IMR-90 (cell line): ENCODE measurements at regions not wholly inside any gene's neighbourhood (a gene's known extent, or its start where the extent isn't known, plus 50 kb on each side); places are given as distances from the start of the nearest gene placed in this dataset.

ENCODE experiments used
- ATAC-seq: fragments of 200-7000 bp; cut with Tn5 transposase; 2 replicates; pipeline ENCODE4 v1.9.1; 2020; ENCODE audit warnings: low read depth, mild to moderate bottlenecking, moderate library complexity
- BruUV-seq: library from RNA; stranded (reverse); fragments of 400-500 nt; replicated peaks from 2 replicates; lab custom pipeline; 2021; lab: Mats Ljungman, UMichigan
- CTCF ChIA-PET: fragments of 300-600 bp; formaldehyde crosslinking; extraction: SDS; loops from one replicate; lab custom pipeline; 2021; ENCODE audit warnings: antibody characterized with exemption; lab: Yijun Ruan, JAX
- POLR2A ChIA-PET: fragments of 300-600 bp; sonication (Branson Sonifier 250); formaldehyde crosslinking; loops from one replicate; lab custom pipeline; 2022; ENCODE audit warnings: antibody characterized with exemption; ENCODE audit not compliant: unreplicated experiment; lab: Charles Lee
- DNase-seq: peaks from one replicate; pipeline ENCODE4 v3.0.0; 2013
- H2AFZ ChIP-seq: replicated peaks from 2 replicates; pipeline ENCODE3; 2013; ENCODE audit warnings: low read length, mild to moderate bottlenecking; ENCODE audit not compliant: poor library complexity
- H2AK5ac ChIP-seq: 2 replicates; pipeline ENCODE4 v1.6.1; 2013; ENCODE audit warnings: low read depth, low read length, inconsistent platforms
- H2AK9ac ChIP-seq: replicated peaks from 2 replicates; pipeline ENCODE3; 2013; ENCODE audit warnings: mild to moderate bottlenecking, low read depth, low read length, moderate library complexity; ENCODE audit not compliant: poor library complexity
- H2BK120ac ChIP-seq: 2 replicates; pipeline ENCODE4 v1.6.1; 2013; ENCODE audit warnings: low read depth, low read length, inconsistent platforms
- H2BK15ac ChIP-seq: 3 replicates; pipeline ENCODE4 v1.6.1; 2013; ENCODE audit warnings: low read depth, low read length, inconsistent platforms
- H2BK20ac ChIP-seq: 2 replicates; pipeline ENCODE4 v1.6.1; 2013; ENCODE audit warnings: low read depth, mild to moderate bottlenecking, inconsistent platforms, low read length, moderate library complexity
- H2BK5ac ChIP-seq: 2 replicates; pipeline ENCODE4 v1.6.1; 2013; ENCODE audit warnings: mild to moderate bottlenecking, low read depth, low read length, inconsistent platforms; ENCODE audit not compliant: poor library complexity, severe bottlenecking
- H3K14ac ChIP-seq: replicated peaks from 2 replicates; pipeline ENCODE4 v1.6.1; 2013; ENCODE audit warnings: low read depth, low read length, inconsistent platforms
- H3K18ac ChIP-seq: 2 replicates; pipeline ENCODE4 v1.6.1; 2013; ENCODE audit warnings: low read depth, low read length, control low read depth
- H3K23ac ChIP-seq: 2 replicates; pipeline ENCODE4 v1.6.1; 2013; ENCODE audit warnings: low read depth, low read length, inconsistent platforms
- H3K27ac ChIP-seq: 2 replicates; pipeline ENCODE4 v1.5.1; 2013; ENCODE audit warnings: mild to moderate bottlenecking, control low read depth, low read length; ENCODE audit not compliant: insufficient read depth
- H3K27me3 ChIP-seq: 2 replicates; pipeline ENCODE4 v1.6.1; 2013; ENCODE audit warnings: low read length; ENCODE audit not compliant: control insufficient read depth, insufficient read depth
- H3K36me3 ChIP-seq: 2 replicates; pipeline ENCODE4 v1.6.1; 2013; ENCODE audit warnings: low read length, mixed read lengths; ENCODE audit not compliant: control insufficient read depth, insufficient read depth
- H3K4ac ChIP-seq: 2 replicates; pipeline ENCODE4 v1.6.1; 2013; ENCODE audit warnings: low read depth, low read length, inconsistent platforms
- H3K4me1 ChIP-seq: 2 replicates; pipeline ENCODE4 v1.6.1; 2013; ENCODE audit warnings: low read length, mixed read lengths; ENCODE audit not compliant: control insufficient read depth, insufficient read depth
- H3K4me2 ChIP-seq: 2 replicates; pipeline ENCODE4 v1.6.1; 2013; ENCODE audit warnings: low read depth, mild to moderate bottlenecking, control low read depth, low read length, moderate library complexity
- H3K4me3 ChIP-seq: 2 replicates; pipeline ENCODE4 v1.5.1; 2013; ENCODE audit warnings: low read depth, mild to moderate bottlenecking, control low read depth, low read length, moderate library complexity; ENCODE audit not compliant: insufficient read depth
- H3K56ac ChIP-seq: 2 replicates; pipeline ENCODE4 v1.6.1; 2013; ENCODE audit warnings: low read length, inconsistent platforms; ENCODE audit not compliant: insufficient read depth; ENCODE audit errors: extremely low read depth
- H3K79me1 ChIP-seq, 2 experiments: 2 replicates each; pipeline ENCODE4 v1.6.1; 2013; ENCODE audit warnings: low read length in 2 of 2, inconsistent platforms in 1 of 2, low read depth in 1 of 2
- H3K9ac ChIP-seq: 2 replicates; pipeline ENCODE4 v1.6.1; 2013; ENCODE audit warnings: low read depth, low read length, control low read depth
- H3K9me1 ChIP-seq: 2 replicates; pipeline ENCODE4 v1.6.1; 2013; ENCODE audit warnings: low read length, inconsistent platforms; ENCODE audit not compliant: insufficient read depth
- H3K9me3 ChIP-seq: 2 replicates; pipeline ENCODE4 v1.6.1; 2013; ENCODE audit warnings: low read length; ENCODE audit not compliant: control insufficient read depth, insufficient read depth
- H4K20me1 ChIP-seq: 2 replicates; pipeline ENCODE4 v1.6.1; 2013; ENCODE audit warnings: low read length, inconsistent platforms; ENCODE audit not compliant: insufficient read depth
- H4K5ac ChIP-seq: 2 replicates; pipeline ENCODE4 v1.6.1; 2013; ENCODE audit warnings: mild to moderate bottlenecking, low read depth, low read length, control low read depth
- H4K8ac ChIP-seq, 2 experiments: 2 replicates each; pipeline ENCODE4 v1.6.1; 2013; ENCODE audit warnings: low read depth in 2 of 2, low read length in 2 of 2, control low read depth in 1 of 2, inconsistent platforms in 1 of 2
- H4K91ac ChIP-seq: 2 replicates; pipeline ENCODE4 v1.6.1; 2013; ENCODE audit warnings: low read depth, low read length, inconsistent platforms; ENCODE audit not compliant: insufficient read depth
- CEBPB ChIP-seq: IDR thresholded peaks from 2 replicates; pipeline ENCODE4 v1.6.1; 2012; ENCODE audit warnings: low read depth, low read length, improper control_type of control experiment
- MAZ ChIP-seq: IDR thresholded peaks from 2 replicates; pipeline ENCODE4 v1.6.1; 2012; ENCODE audit warnings: low read depth, mild to moderate bottlenecking, low read length, improper control_type of control experiment, moderate library complexity, borderline replicate concordance
- MXI1 ChIP-seq: IDR thresholded peaks from 2 replicates; pipeline ENCODE4 v1.6.1; 2012; ENCODE audit warnings: low read depth, mild to moderate bottlenecking, low read length, moderate library complexity, borderline replicate concordance
- POLR2A ChIP-seq: IDR thresholded peaks from 2 replicates; pipeline ENCODE4 v1.6.1; 2012; ENCODE audit warnings: mild to moderate bottlenecking, low read depth, low read length
- RAD21 ChIP-seq: IDR thresholded peaks from 2 replicates; pipeline ENCODE4 v1.6.1; 2012; ENCODE audit warnings: low read length, improper control_type of control experiment
- RCOR1 ChIP-seq: IDR thresholded peaks from 2 replicates; pipeline ENCODE4 v1.6.1; 2012; ENCODE audit warnings: mild to moderate bottlenecking, low read length, improper control_type of control experiment; ENCODE audit not compliant: insufficient replicate concordance
- dilution Hi-C: fragments of 300-500 bp; cut with HindIII; formaldehyde crosslinking; loops from one replicate; pipeline ENCODE4 v1.14.3; 2018; ENCODE audit warnings: low sequenced_read_pairs; ENCODE audit not compliant: unreplicated experiment
- in situ Hi-C: fragments of 300-500 bp; cut with MboI; formaldehyde crosslinking; loops from 3 replicates; pipeline ENCODE4 v1.14.3; 2019; ENCODE audit warnings: low sequenced_read_pairs, inconsistent platforms, mixed read lengths
- intact Hi-C: fragments of 100-400 bp; cut with micrococcal nuclease; formaldehyde crosslinking; loops from 2 replicates; pipeline ENCODE4 v1.10.0; 2022

DNA sequence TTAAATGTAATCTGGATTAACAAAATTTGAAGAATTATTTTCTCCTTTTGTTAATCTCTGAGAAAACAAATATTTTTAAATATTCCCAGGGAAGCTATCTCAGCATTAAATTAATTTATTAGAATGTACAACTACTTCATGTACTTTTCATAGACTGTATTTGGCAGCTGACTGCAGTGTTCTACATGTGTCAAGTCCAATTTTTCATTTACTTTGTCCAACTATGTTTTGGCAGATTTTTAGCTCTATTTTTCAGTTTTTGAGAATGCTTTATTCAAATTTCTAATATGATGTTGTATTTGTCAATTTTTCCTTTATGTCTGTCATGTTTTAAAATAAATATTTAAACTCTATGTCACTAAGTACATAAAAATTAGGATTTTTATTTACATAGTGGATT, 925.1 kb downstream of the OTOL1 start:
- Histone ChIP-seq H3K4me3 (no peak overlapping the region), H2BK20ac (no peak overlapping the region), H4K5ac (no peak overlapping the region), H3K4me2 (no peak overlapping the region), H3K56ac (no peak overlapping the region), H2AK9ac (no peak overlapping the region), H4K20me1 (no peaks in the 10 kb centered on the region), H3K36me3 (no peaks in the 10 kb centered on the region), H2AFZ (no peak overlapping the region), H3K79me1 (no peaks in the 10 kb centered on the region), H2BK5ac (no peak overlapping the region), H3K4me1 (no peaks in the 10 kb centered on the region), H3K27ac (no peak overlapping the region), H3K9me3 (no peaks in the 10 kb centered on the region), H3K18ac (no peak overlapping the region), H3K9ac (no peak overlapping the region), H2BK120ac (no peak overlapping the region), H4K91ac (no peak overlapping the region), H4K8ac (no peak overlapping the region), H2AK5ac (no peak overlapping the region), H3K14ac (no peak overlapping the region), H3K23ac (no peak overlapping the region), H3K27me3 (no peaks in the 10 kb centered on the region), H3K4ac (no peak overlapping the region), H2BK15ac (no peak overlapping the region), H3K9me1 (no peaks in the 10 kb centered on the region)
- dilution Hi-C loops = no loop called here
- DNase-seq (no peak), ATAC-seq (no peak)
- intact Hi-C loops = loop anchor here (10.0 kb wide), 1 partner anchor 47 kb away; no protein-coding TSS in a partner anchor
- ChIA-PET CTCF (no interaction called here), POLR2A (no interaction called here)
- TF ChIP-seq RCOR1 (no peak), MXI1 (no peak), CEBPB (no peak), MAZ (no peak), RAD21 (no peak), POLR2A (no peak)
- in situ Hi-C loops = no loop called here
- BruUV-seq = no TSS peak
